HEK293 (cell line): ENCODE measurements at regions not wholly inside any gene's neighbourhood (a gene's known extent, or its start where the extent isn't known, plus 50 kb on each side); places are given as distances from the start of the nearest gene placed in this dataset.

Experiments
- CTCF ChIA-PET: fragments of 350-600 bp; formaldehyde crosslinking; extraction: SDS; loops from one replicate; lab custom pipeline; 2021; ENCODE audit warnings: antibody characterized with exemption; lab: Yijun Ruan, JAX
- POLR2A ChIA-PET: fragments of 300-600 bp; formaldehyde crosslinking; extraction: SDS; loops from one replicate; lab custom pipeline; 2020; ENCODE audit warnings: antibody characterized with exemption, inconsistent platforms; lab: Yijun Ruan, JAX
- H3K27ac ChIP-seq: fragments of 200-500 bp; sonication (Bioruptor generic); 2 replicates; pipeline ENCODE4 v1.5.1; 2014; ENCODE audit warnings: low read depth, low read length, control low read depth, inconsistent platforms; ENCODE audit errors: extremely low read depth
- H3K36me3 ChIP-seq, 2 experiments: fragments of 200-500 bp in 1 of 2; sonication (Bioruptor generic) in 1 of 2; 1 replicate in 1 of 2; 2 replicates in 1 of 2; pipeline ENCODE4 v1.5.1; 2014 to 2017; ENCODE audit warnings: inconsistent platforms in 2 of 2, low read length in 2 of 2; ENCODE audit not compliant: control insufficient read depth in 2 of 2, insufficient read depth in 1 of 2
- H3K4me1 ChIP-seq: fragments of 200-500 bp; sonication (Bioruptor generic); 2 replicates; pipeline ENCODE4 v1.5.1; 2014; ENCODE audit warnings: mild to moderate bottlenecking, low read length, inconsistent platforms; ENCODE audit not compliant: control insufficient read depth, insufficient read depth
- H3K4me3 ChIP-seq: 2 replicates; pipeline ENCODE4 v1.5.1; 2011; ENCODE audit warnings: low read depth, mild to moderate bottlenecking, control low read depth, low read length, moderate library complexity
- H3K9me3 ChIP-seq: fragments of 200-500 bp; sonication (Bioruptor generic); 2 replicates; pipeline ENCODE4 v1.5.1; 2014; ENCODE audit warnings: low read depth, low read length, inconsistent platforms; ENCODE audit not compliant: control insufficient read depth, insufficient read depth
- BCL11B ChIP-seq: fragments of 450-650 bp; formaldehyde crosslinking; IDR thresholded peaks from 2 replicates; pipeline ENCODE4 v1.5.1; 2016; ENCODE audit warnings: low read depth, missing biosample characterization, missing genetic modification characterization
- KLF8 ChIP-seq: fragments of 450-650 bp; formaldehyde crosslinking; IDR thresholded peaks from 2 replicates; pipeline ENCODE4 v1.5.1; 2016; ENCODE audit warnings: missing biosample characterization, missing genetic modification characterization
- MYNN ChIP-seq: fragments of 450-650 bp; formaldehyde crosslinking; IDR thresholded peaks from 2 replicates; pipeline ENCODE4 v1.5.1; 2016; ENCODE audit warnings: missing biosample characterization, missing genetic modification characterization, borderline replicate concordance
- WT1 ChIP-seq: fragments of 450-650 bp; formaldehyde crosslinking; IDR thresholded peaks from 2 replicates; pipeline ENCODE4 v1.5.1; 2016; ENCODE audit warnings: missing biosample characterization, missing genetic modification characterization
- ZFHX2 ChIP-seq: fragments of 450-650 bp; formaldehyde crosslinking; conservative IDR thresholded peaks from 2 replicates; pipeline ENCODE4 v1.5.1; 2016; ENCODE audit warnings: missing biosample characterization, missing genetic modification characterization
- ZNF148 ChIP-seq: fragments of 450-650 bp; formaldehyde crosslinking; IDR thresholded peaks from 2 replicates; pipeline ENCODE4 v1.5.0; 2017; ENCODE audit warnings: missing biosample characterization, missing genetic modification characterization, borderline replicate concordance
- ZNF16 ChIP-seq: fragments of 450-650 bp; formaldehyde crosslinking; IDR thresholded peaks from 2 replicates; pipeline ENCODE4 v1.5.1; 2016; ENCODE audit warnings: low read depth, missing biosample characterization, missing genetic modification characterization
- ZNF184 ChIP-seq: fragments of 450-650 bp; IDR thresholded peaks from 2 replicates; pipeline ENCODE4 v1.5.1; 2018; ENCODE audit warnings: missing biosample characterization, mild to moderate bottlenecking, missing genetic modification characterization
- ZNF221 ChIP-seq: fragments of 450-650 bp; formaldehyde crosslinking; IDR thresholded peaks from 2 replicates; pipeline ENCODE4 v1.5.1; 2017; ENCODE audit warnings: missing biosample characterization, missing genetic modification characterization, borderline replicate concordance
- ZNF239 ChIP-seq: fragments of 450-650 bp; formaldehyde crosslinking; IDR thresholded peaks from 2 replicates; pipeline ENCODE4 v1.5.1; 2016; ENCODE audit warnings: missing biosample characterization, missing genetic modification characterization
- ZNF366 ChIP-seq: fragments of 450-650 bp; formaldehyde crosslinking; conservative IDR thresholded peaks from 2 replicates; pipeline ENCODE4 v1.5.1; 2016; ENCODE audit warnings: missing biosample characterization, missing genetic modification characterization
- ZNF555 ChIP-seq: fragments of 450-650 bp; formaldehyde crosslinking; conservative IDR thresholded peaks from 2 replicates; pipeline ENCODE4 v1.5.1; 2017; ENCODE audit warnings: missing biosample characterization, mild to moderate bottlenecking, missing genetic modification characterization, inconsistent platforms
- ZNF600 ChIP-seq: fragments of 450-650 bp; formaldehyde crosslinking; IDR thresholded peaks from 2 replicates; pipeline ENCODE4 v1.5.1; 2016; ENCODE audit warnings: missing biosample characterization, missing genetic modification characterization
- TF ChIP-seq, protein P1 (sequence below): fragments of 450-650 bp; formaldehyde crosslinking; IDR thresholded peaks from 2 replicates; pipeline ENCODE4 v1.5.1; 2016; ENCODE audit warnings: missing biosample characterization, missing genetic modification characterization
- TF ChIP-seq, protein P2 (sequence below): fragments of 450-650 bp; IDR thresholded peaks from 2 replicates; pipeline ENCODE4 v1.5.1; 2018; ENCODE audit warnings: missing biosample characterization, mild to moderate bottlenecking, missing genetic modification characterization
- TF ChIP-seq, protein P3 (sequence below): fragments of 450-650 bp; formaldehyde crosslinking; IDR thresholded peaks from 2 replicates; pipeline ENCODE4 v1.5.1; 2016; ENCODE audit warnings: missing biosample characterization, missing genetic modification characterization

DNA sequence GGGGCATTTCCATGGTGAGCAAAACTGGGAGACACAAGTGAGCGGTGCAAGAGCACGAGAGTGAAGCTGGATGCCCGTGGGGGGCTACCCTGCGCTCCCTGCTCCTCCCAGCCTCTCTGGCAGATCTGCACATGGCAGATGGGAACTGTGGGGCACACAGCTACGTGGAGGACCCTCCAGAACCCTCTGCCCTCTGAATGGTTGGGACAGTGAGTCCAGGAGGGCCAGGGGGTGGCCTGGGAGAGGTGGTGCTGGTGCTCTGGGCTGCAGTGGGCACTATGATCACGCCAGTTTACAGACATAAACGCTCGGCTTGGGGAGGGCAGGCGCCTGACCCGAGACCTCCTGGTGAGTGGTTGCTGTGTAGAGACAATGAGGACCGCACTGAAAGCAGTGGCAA is 205.9 kb downstream of the CTTN start:
- Histone ChIP-seq H3K27ac (no peak overlapping the region), H3K4me1 (no peaks in the 10 kb centered on the region), H3K9me3 (no peaks in the 10 kb centered on the region)
- TF ChIP-seq ZNF600 (tag by site-specific recombination) (no peak), ZNF239 (no peak), ZNF16 (tag by site-specific recombination) (no peak), ZFHX2 (tag by site-specific recombination) (no peak), ZNF148 (no peak), ZNF221 (tag by site-specific recombination) (no peak), BCL11B (tag by site-specific recombination) (no peak), ZNF184 (tag by site-specific recombination) (no peak), WT1 (tag by site-specific recombination) (no peak), ZNF366 (tag by site-specific recombination) (no peak), KLF8 (tag by site-specific recombination) (no peak), MYNN (tag by site-specific recombination) (no peak), ZNF555 (tag by site-specific recombination) (no peak)
- TF ChIP-seq, protein P1, sequence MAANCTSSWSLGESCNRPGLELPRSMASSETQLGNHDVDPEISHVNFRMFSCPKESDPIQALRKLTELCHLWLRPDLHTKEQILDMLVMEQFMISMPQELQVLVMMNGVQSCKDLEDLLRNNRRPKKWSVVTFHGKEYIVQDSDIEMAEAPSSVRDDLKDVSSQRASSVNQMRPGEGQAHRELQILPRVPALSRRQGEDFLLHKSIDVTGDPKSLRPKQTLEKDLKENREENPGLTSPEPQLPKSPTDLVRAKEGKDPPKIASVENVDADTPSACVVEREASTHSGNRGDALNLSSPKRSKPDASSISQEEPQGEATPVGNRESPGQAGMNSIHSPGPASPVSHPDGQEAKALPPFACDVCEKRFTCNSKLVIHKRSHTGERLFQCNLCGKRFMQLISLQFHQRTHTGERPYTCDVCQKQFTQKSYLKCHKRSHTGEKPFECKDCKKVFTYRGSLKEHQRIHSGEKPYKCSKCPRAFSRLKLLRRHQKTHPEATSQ: no peak
- TF ChIP-seq, protein P2, sequence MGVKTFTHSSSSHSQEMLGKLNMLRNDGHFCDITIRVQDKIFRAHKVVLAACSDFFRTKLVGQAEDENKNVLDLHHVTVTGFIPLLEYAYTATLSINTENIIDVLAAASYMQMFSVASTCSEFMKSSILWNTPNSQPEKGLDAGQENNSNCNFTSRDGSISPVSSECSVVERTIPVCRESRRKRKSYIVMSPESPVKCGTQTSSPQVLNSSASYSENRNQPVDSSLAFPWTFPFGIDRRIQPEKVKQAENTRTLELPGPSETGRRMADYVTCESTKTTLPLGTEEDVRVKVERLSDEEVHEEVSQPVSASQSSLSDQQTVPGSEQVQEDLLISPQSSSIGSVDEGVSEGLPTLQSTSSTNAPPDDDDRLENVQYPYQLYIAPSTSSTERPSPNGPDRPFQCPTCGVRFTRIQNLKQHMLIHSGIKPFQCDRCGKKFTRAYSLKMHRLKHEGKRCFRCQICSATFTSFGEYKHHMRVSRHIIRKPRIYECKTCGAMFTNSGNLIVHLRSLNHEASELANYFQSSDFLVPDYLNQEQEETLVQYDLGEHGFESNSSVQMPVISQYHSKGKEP: no peak
- TF ChIP-seq, protein P3, sequence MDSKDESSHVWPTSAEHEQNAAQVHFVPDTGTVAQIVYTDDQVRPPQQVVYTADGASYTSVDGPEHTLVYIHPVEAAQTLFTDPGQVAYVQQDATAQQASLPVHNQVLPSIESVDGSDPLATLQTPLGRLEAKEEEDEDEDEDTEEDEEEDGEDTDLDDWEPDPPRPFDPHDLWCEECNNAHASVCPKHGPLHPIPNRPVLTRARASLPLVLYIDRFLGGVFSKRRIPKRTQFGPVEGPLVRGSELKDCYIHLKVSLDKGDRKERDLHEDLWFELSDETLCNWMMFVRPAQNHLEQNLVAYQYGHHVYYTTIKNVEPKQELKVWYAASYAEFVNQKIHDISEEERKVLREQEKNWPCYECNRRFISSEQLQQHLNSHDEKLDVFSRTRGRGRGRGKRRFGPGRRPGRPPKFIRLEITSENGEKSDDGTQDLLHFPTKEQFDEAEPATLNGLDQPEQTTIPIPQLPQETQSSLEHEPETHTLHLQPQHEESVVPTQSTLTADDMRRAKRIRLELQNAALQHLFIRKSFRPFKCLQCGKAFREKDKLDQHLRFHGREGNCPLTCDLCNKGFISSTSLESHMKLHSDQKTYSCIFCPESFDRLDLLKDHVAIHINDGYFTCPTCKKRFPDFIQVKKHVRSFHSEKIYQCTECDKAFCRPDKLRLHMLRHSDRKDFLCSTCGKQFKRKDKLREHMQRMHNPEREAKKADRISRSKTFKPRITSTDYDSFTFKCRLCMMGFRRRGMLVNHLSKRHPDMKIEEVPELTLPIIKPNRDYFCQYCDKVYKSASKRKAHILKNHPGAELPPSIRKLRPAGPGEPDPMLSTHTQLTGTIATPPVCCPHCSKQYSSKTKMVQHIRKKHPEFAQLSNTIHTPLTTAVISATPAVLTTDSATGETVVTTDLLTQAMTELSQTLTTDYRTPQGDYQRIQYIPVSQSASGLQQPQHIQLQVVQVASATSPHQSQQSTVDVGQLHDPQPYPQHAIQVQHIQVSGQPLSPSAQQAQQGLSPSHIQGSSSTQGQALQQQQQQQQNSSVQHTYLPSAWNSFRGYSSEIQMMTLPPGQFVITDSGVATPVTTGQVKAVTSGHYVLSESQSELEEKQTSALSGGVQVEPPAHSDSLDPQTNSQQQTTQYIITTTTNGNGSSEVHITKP (tag by site-specific recombination): no peak
- TF ChIP-seq, all 188 proteins: peak for 0
- ChIA-PET POLR2A (no interaction called here), CTCF (no interaction called here)
- H3K36me3 ChIP-seq: no peaks in the 10 kb centered on the region
- H3K4me3 ChIP-seq: no peak overlapping the region
